ENCODE measurements at regions not wholly inside any gene's neighbourhood (a gene's known extent, or its start where the extent isn't known, plus 50 kb on each side); places are given as distances from the start of the nearest gene placed in this dataset.

DNA sequence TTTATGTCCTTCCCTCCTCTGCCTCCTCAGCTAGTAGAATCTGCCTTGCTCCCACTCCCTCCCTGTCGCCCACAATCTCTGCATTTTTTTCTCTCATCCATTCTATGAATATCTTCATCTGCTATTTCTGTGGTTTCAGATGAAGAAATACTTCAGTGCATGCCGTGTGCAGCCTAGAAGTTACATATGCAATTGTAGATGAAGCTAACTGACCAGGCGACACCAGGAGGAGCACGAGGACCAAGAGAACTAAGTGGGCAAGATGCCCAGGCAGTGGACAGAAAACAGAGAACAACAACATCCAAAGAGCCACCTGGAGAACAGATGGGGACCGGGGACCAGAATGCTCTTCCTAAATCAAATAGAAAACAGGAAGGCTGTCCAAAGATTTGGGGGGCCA is 121.4 kb upstream of the ATP11B start:
- TF ChIP-seq, protein P1, sequence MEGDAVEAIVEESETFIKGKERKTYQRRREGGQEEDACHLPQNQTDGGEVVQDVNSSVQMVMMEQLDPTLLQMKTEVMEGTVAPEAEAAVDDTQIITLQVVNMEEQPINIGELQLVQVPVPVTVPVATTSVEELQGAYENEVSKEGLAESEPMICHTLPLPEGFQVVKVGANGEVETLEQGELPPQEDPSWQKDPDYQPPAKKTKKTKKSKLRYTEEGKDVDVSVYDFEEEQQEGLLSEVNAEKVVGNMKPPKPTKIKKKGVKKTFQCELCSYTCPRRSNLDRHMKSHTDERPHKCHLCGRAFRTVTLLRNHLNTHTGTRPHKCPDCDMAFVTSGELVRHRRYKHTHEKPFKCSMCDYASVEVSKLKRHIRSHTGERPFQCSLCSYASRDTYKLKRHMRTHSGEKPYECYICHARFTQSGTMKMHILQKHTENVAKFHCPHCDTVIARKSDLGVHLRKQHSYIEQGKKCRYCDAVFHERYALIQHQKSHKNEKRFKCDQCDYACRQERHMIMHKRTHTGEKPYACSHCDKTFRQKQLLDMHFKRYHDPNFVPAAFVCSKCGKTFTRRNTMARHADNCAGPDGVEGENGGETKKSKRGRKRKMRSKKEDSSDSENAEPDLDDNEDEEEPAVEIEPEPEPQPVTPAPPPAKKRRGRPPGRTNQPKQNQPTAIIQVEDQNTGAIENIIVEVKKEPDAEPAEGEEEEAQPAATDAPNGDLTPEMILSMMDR (IDR thresholded peaks at IDR 0.05; ENCODE audit: control insufficient read depth, extremely low read depth, insufficient read depth): peak; percentile 50
- no peak for DNase-seq (ENCODE audit: low read depth)
- no peak overlapping the region for H3K4me3 ChIP-seq (ENCODE audit: low read depth, low read length)

DNA sequence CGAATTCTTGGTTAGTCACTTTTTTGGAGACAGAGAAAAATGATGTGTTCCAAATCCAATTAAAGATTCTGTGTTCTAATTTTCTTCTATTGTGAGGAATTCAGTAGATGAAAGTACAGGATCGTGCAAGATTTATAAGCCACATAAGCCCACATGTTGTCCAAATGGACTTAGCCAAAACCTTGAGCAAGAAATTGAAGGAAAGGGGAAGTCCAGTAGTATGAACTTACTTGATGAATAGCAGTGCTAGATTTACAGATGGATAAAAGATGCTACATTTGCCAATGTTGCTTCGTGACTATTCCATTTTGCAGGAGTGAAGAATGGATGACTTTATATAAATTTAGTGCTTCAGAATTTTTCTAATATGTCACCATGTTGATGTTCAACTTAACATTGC is 120.0 kb upstream of the ATP11B start:
- H3K4me3 ChIP-seq (ENCODE audit: low read depth, low read length): no peak overlapping the region
- DNase-seq (ENCODE audit: low read depth): no peak
- TF ChIP-seq, protein P1 (IDR thresholded peaks at IDR 0.05; ENCODE audit: control insufficient read depth, extremely low read depth, insufficient read depth): no peak

DNA sequence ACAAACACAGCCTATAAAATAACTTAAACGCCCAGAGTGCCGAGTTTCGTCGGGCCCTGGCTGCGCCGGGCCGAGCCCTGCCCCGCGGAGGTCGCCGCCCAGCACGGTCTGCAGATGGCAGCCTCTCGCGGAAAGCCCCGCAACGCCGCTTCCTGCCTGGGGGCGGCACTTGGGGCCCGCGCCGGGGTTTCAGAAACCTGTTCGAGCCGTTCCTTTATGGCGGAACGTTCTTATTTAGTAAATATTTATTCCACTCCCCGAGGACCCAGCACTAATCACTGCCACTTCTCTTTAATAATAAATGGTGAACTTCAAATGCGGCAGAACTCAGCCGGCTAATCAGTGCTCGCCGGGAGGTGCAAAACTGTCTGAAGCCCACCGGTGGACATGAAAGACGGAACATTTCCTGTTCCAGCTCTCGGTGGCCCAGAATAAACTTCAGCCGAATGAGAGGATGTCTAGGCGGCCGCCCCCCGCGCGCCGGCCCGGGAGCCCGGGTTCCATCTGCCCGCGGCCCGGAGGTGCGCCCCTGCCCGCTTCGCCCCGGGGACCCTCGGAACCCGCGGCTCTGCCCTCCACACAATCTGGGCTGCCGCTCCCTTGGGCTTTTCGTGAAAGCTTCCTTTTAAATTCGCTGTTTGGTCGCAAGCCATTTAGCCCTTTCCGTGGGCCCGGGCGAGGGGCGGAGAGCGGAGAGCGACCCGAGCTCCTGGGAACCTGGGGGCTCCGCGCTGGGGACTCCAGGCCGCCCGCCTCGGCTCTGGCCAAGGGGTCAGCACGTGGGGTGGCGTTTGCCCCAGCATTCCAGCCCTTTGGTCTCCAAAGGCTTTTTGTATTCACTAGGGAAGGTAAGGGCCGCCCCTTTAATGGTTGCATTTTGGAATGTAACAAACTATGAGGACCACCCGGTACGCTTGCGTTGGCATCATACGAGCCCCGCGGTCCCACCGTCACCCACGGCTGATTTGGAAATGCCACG is 110.8 kb upstream of the ATP11B start:
- DNase-seq (ENCODE audit: low read depth): no peak
- TF ChIP-seq, protein P1 (IDR thresholded peaks at IDR 0.05; ENCODE audit: control insufficient read depth, extremely low read depth, insufficient read depth): peak; percentile 30
- H3K4me3 ChIP-seq (ENCODE audit: low read depth, low read length): peak overlapping the region; percentile 44

DNA sequence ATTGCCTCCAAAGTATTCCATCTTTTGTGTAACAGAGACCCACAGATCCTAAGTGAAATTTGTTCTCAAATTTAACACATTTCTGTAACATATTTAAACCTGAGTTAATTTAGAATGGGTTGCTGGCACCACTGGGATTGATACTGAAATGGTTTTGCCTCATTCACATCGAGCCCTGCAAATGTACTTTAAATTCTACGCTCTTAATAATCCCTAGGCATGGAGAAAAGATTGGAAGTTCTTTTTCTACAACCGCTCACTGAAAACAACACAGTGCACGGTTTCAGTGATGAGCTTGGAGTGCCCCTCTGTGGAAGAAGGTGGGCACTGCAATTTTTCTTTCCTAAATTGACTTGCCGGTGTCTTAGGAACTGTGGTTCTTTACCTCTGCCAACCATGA is 109.9 kb upstream of the ATP11B start:
- peak; percentile 41 for DNase-seq (ENCODE audit: low read depth)
- TF ChIP-seq, protein P1 (IDR thresholded peaks at IDR 0.05; ENCODE audit: control insufficient read depth, extremely low read depth, insufficient read depth): peak; percentile 94
- H3K4me3 ChIP-seq (ENCODE audit: low read depth, low read length): no peak overlapping the region

DNA sequence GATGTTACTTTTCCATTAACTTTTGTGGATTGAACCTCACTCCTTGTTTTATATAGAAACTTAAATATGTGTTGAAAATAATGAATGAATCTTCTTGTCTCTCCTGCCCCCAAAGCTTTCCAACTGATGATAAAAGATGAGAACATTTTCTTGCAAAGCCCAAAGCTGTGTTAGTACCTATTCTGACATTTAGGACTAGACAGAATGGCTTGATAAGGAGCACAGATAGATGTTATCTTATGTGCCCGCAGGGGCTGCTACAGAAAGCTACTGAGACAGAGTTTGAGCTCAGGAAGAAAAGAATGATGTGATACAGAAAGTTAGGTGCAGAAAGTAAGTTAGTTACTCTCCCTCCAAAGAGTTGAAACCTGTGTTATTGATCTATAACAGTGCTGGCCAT is 109.4 kb upstream of the ATP11B start:
- no peak overlapping the region for H3K4me3 ChIP-seq (ENCODE audit: low read depth, low read length)
- TF ChIP-seq, protein P1 (IDR thresholded peaks at IDR 0.05; ENCODE audit: control insufficient read depth, extremely low read depth, insufficient read depth): no peak
- DNase-seq (ENCODE audit: low read depth): no peak

DNA sequence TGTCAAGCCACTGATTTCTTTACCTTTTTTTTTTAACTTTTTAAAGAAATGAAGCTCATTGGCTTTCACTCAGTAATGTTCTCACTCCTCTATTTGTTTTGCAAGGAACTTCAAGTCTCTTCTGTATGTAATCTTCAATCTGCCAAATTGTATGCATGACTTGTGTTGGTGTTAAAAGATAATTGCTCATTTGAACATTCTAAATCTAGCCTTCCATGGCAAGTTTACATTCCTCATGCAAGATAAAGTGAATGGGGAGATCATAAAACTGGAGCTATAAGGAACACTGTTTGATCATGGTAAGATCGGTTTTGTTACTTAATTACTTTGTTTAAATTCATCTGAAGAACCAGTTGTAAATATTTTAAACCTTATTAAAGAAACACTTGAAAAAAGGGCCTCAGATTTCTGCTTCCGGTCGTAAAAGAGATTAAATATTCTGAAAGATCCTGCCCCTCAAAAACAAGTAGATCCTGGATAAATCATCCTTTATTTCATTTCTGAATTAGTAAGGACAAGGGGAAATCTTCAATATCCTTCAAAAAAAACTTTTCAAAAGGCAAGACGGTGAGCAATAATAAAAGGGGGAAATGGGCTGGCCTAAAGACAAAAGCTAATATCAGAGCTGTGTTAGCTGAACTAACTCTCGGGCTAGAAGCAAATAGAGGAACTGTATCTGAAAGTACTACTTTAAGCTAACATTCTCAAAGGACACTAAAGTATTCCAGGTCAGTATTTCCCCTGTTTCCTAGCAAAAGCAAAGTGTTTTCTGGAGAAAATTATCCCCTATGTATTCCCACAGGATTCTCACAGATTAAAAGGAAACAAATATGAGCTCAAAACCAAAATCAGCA is 107.0 kb upstream of the ATP11B start:
- H3K4me3 ChIP-seq (ENCODE audit: low read depth, low read length): no peak overlapping the region
- peak; percentile 52 for DNase-seq (ENCODE audit: low read depth)
- TF ChIP-seq, protein P1 (IDR thresholded peaks at IDR 0.05; ENCODE audit: control insufficient read depth, extremely low read depth, insufficient read depth): no peak

Data from LNCaP clone FGC (cell line).